ENCODE measurements at regions not wholly inside any gene's neighbourhood (a gene's known extent, or its start where the extent isn't known, plus 50 kb on each side); places are given as distances from the start of the nearest gene placed in this dataset.
"Not testable (repeated sequence)": the region's sequence is repeated elsewhere in the genome, so short reads cannot be mapped to it uniquely, and the experiment has no call there.

GRCh38 chr11:47928426-47928825 lies 51.9 kb upstream of the PTPRJ start:
- TF ChIP-seq EZH2phosphoT487 (IDR thresholded peaks at IDR 0.05; ENCODE audit: borderline replicate concordance, low read depth, low read length): no peak
- TF ChIP-seq CTCF (conservative IDR thresholded peaks at IDR 0.05; ENCODE audit: low read length): no peak
- Histone ChIP-seq H2AFZ (ENCODE audit: low read length) (peak overlapping the region; percentile 12; the same call in 1 of the 2 replicates), H3K4me1 (ENCODE audit: insufficient read depth, low read length, poor library complexity, severe bottlenecking) (peaks cover 16% of the 10 kb centered on the region), H4K20me1 (ENCODE audit: insufficient read depth, low read length) (no peaks in the 10 kb centered on the region), H3K27ac (ENCODE audit: low read depth, low read length, poor library complexity, severe bottlenecking) (no peak overlapping the region), H3K4me2 (ENCODE audit: low read length) (peak overlapping the region; percentile 32), H3K79me2 (ENCODE audit: insufficient read depth, low read depth, low read length) (no peaks in the 10 kb centered on the region), H3K9me3 (ENCODE audit: low read length) (no peaks in the 10 kb centered on the region), H3K4me3 (ENCODE audit: low read depth, low read length, poor library complexity, severe bottlenecking) (no peak overlapping the region), H3K36me3 (ENCODE audit: insufficient read depth, low read length) (no peaks in the 10 kb centered on the region), H3K9me2 (ENCODE audit: insufficient read depth, low read length) (no peaks in the 10 kb centered on the region)
- intact Hi-C loops (cut with micrococcal nuclease; ENCODE audit: unreplicated experiment): loop anchor here (10.0 kb wide), 1 partner anchor 164 kb away; the partner anchor contains the start of gene FNBP4
- no TSS peak for BruUV-seq (replicated peaks)
- ChIA-PET CTCF (ENCODE audit: unreplicated experiment) (no interaction called here), POLR2A (no interaction called here)
- no peak for DNase-seq (ENCODE audit: low spot score)

GRCh38 chr11:47924184-47924691 lies 56.1 kb upstream of the PTPRJ start:
- peaks cover 32% of the 10 kb centered on the region for H3K4me1 ChIP-seq (ENCODE audit: insufficient read depth, low read length, poor library complexity, severe bottlenecking)
- ChIA-PET CTCF (ENCODE audit: unreplicated experiment) (interaction anchor here (1.6 kb wide), 1 partner anchor 10 kb away, joined by 5 read pairs; no protein-coding TSS in a partner anchor), POLR2A (interaction anchor here (0.7 to 1.0 kb wide), 2 partner anchors 11 to 127 kb away, joined by 3 to 4 read pairs; no protein-coding TSS in a partner anchor)
- no peaks in the 10 kb centered on the region for H3K9me3 ChIP-seq (ENCODE audit: low read length)
- H3K36me3 ChIP-seq (ENCODE audit: insufficient read depth, low read length): no peaks in the 10 kb centered on the region
- H3K79me2 ChIP-seq (ENCODE audit: insufficient read depth, low read depth, low read length): no peaks in the 10 kb centered on the region
- no peaks in the 10 kb centered on the region for H4K20me1 ChIP-seq (ENCODE audit: insufficient read depth, low read length)
- H3K9me2 ChIP-seq (ENCODE audit: insufficient read depth, low read length): no peaks in the 10 kb centered on the region
- TF ChIP-seq EZH2phosphoT487 (IDR thresholded peaks at IDR 0.05; ENCODE audit: borderline replicate concordance, low read depth, low read length) (no peak), CTCF (conservative IDR thresholded peaks at IDR 0.05; ENCODE audit: low read length) (no peak)
- intact Hi-C loops (cut with micrococcal nuclease; ENCODE audit: unreplicated experiment): loop anchor here (10.0 kb wide), 1 partner anchor 159 kb away; the partner anchor contains the start of gene FNBP4
- no peak overlapping the region for H3K27ac ChIP-seq (ENCODE audit: low read depth, low read length, poor library complexity, severe bottlenecking)
- BruUV-seq (replicated peaks): no TSS peak
- no peak overlapping the region for H3K4me3 ChIP-seq (ENCODE audit: low read depth, low read length, poor library complexity, severe bottlenecking)
- no peak for DNase-seq (ENCODE audit: low spot score)
- no peak overlapping the region for H3K4me2 ChIP-seq (ENCODE audit: low read length)
- H2AFZ ChIP-seq (ENCODE audit: low read length): no peak overlapping the region

GRCh38 chr11:47923667-47924066 lies 56.7 kb upstream of the PTPRJ start:
- intact Hi-C loops (cut with micrococcal nuclease; ENCODE audit: unreplicated experiment): loop anchor here (10.0 kb wide), 1 partner anchor 159 kb away; the partner anchor contains the start of gene FNBP4
- no peak for DNase-seq (ENCODE audit: low spot score)
- ChIA-PET POLR2A (interaction anchor here (0.6 to 1.0 kb wide), 4 partner anchors 11 to 75 kb away, joined by 3 to 5 read pairs (median 3); no protein-coding TSS in a partner anchor), CTCF (ENCODE audit: unreplicated experiment) (interaction anchor here (1.6 kb wide), 1 partner anchor 11 kb away, joined by 5 read pairs; no protein-coding TSS in a partner anchor)
- H3K27ac ChIP-seq (ENCODE audit: low read depth, low read length, poor library complexity, severe bottlenecking): no peak overlapping the region
- peaks cover 33% of the 10 kb centered on the region for H3K4me1 ChIP-seq (ENCODE audit: insufficient read depth, low read length, poor library complexity, severe bottlenecking)
- H3K9me3 ChIP-seq (ENCODE audit: low read length): no peaks in the 10 kb centered on the region
- H4K20me1 ChIP-seq (ENCODE audit: insufficient read depth, low read length): no peaks in the 10 kb centered on the region
- BruUV-seq (replicated peaks): no TSS peak
- no peaks in the 10 kb centered on the region for H3K9me2 ChIP-seq (ENCODE audit: insufficient read depth, low read length)
- H3K79me2 ChIP-seq (ENCODE audit: insufficient read depth, low read depth, low read length): no peaks in the 10 kb centered on the region
- TF ChIP-seq CTCF (conservative IDR thresholded peaks at IDR 0.05; ENCODE audit: low read length) (no peak), EZH2phosphoT487 (IDR thresholded peaks at IDR 0.05; ENCODE audit: borderline replicate concordance, low read depth, low read length) (no peak)
- H3K4me2 ChIP-seq (ENCODE audit: low read length): no peak overlapping the region
- no peaks in the 10 kb centered on the region for H3K36me3 ChIP-seq (ENCODE audit: insufficient read depth, low read length)
- H3K4me3 ChIP-seq (ENCODE audit: low read depth, low read length, poor library complexity, severe bottlenecking): no peak overlapping the region
- H2AFZ ChIP-seq (ENCODE audit: low read length): no peak overlapping the region

- Histone ChIP-seq H3K4me2 (ENCODE audit: low read length) (peak overlapping the region; percentile 57; the same call in 1 of the 2 replicates), H3K4me1 (ENCODE audit: insufficient read depth, low read length, poor library complexity, severe bottlenecking) (peaks cover 44% of the 10 kb centered on the region)
- not testable (repeated sequence) for H3K27ac ChIP-seq (ENCODE audit: low read depth, low read length, poor library complexity, severe bottlenecking); H3K9me3 ChIP-seq (ENCODE audit: low read length); H4K20me1 ChIP-seq (ENCODE audit: insufficient read depth, low read length); H3K9me2 ChIP-seq (ENCODE audit: insufficient read depth, low read length); H3K4me3 ChIP-seq (ENCODE audit: low read depth, low read length, poor library complexity, severe bottlenecking); H2AFZ ChIP-seq (ENCODE audit: low read length); DNase-seq (ENCODE audit: low spot score); BruUV-seq (replicated peaks); H3K36me3 ChIP-seq (ENCODE audit: insufficient read depth, low read length); H3K79me2 ChIP-seq (ENCODE audit: insufficient read depth, low read depth, low read length)
- CTCF ChIA-PET (ENCODE audit: unreplicated experiment): interaction anchor here (1.0 kb wide), 1 partner anchor 12 kb away, joined by 3 read pairs; no protein-coding TSS in a partner anchor
- POLR2A ChIA-PET: interaction anchor here (0.6 to 2.8 kb wide), 7 partner anchors 9 to 257 kb away, joined by 3 to 21 read pairs (median 4); no protein-coding TSS in a partner anchor
- intact Hi-C loops (cut with micrococcal nuclease; ENCODE audit: unreplicated experiment): loop anchor here (2.0 to 10.0 kb wide), 2 partner anchors 66 to 156 kb away; partner anchors contain the start of gene FNBP4
Observed at GRCh38 chr11:47921080-47921555, 59.2 kb upstream of the PTPRJ start.
